GM13977 (cell line): ENCODE measurements at regions not wholly inside any gene's neighbourhood (a gene's known extent, or its start where the extent isn't known, plus 50 kb on each side); places are given as distances from the start of the nearest gene placed in this dataset.

Experiments used
- DNase-seq: peaks from one replicate; pipeline ENCODE4 v3.0.0; 2012; ENCODE audit warnings: low spot score
- in situ Hi-C: fragments of 300-500 bp; cut with MboI; formaldehyde crosslinking; loops from one replicate; pipeline ENCODE4 v1.12.0; 2022; ENCODE audit warnings: low sequenced_read_pairs, low pct_unique_long_range_greater_than_20kb, mixed read lengths, inconsistent platforms; ENCODE audit not compliant: unreplicated experiment
- TF ChIP-seq, protein P1 (sequence below): IDR thresholded peaks from 2 replicates; pipeline ENCODE4 v1.5.1; 2012; ENCODE audit warnings: mild to moderate bottlenecking, control low read depth; ENCODE audit not compliant: insufficient read depth; ENCODE audit errors: extremely low read depth, missing control alignments

- in situ Hi-C loops: no loop called here
- DNase-seq: no peak
- TF ChIP-seq, protein P1, sequence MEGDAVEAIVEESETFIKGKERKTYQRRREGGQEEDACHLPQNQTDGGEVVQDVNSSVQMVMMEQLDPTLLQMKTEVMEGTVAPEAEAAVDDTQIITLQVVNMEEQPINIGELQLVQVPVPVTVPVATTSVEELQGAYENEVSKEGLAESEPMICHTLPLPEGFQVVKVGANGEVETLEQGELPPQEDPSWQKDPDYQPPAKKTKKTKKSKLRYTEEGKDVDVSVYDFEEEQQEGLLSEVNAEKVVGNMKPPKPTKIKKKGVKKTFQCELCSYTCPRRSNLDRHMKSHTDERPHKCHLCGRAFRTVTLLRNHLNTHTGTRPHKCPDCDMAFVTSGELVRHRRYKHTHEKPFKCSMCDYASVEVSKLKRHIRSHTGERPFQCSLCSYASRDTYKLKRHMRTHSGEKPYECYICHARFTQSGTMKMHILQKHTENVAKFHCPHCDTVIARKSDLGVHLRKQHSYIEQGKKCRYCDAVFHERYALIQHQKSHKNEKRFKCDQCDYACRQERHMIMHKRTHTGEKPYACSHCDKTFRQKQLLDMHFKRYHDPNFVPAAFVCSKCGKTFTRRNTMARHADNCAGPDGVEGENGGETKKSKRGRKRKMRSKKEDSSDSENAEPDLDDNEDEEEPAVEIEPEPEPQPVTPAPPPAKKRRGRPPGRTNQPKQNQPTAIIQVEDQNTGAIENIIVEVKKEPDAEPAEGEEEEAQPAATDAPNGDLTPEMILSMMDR: no peak
Measured at GRCh38 chr17:36661047-36661666, 59.8 kb downstream of the MRM1 start.

DNA sequence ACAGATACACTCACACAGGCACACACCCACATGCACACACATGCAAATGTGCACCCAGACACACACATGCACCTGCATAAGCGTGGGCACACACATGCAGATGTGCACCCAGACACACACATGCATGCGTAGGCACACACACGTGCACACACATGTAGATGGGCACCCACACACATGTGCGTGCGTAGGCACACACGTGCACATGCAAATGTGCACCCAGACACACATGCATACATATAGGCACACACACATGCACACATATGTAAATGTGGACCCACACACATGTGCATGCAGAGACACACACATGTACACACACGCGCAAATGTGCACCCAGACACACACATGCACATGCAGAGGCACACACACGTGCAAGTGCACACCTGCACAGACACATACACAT, 60.3 kb downstream of the MRM1 start:
- TF ChIP-seq, protein P1: no peak
- DNase-seq: no peak
- in situ Hi-C loops: no loop called here

DNA sequence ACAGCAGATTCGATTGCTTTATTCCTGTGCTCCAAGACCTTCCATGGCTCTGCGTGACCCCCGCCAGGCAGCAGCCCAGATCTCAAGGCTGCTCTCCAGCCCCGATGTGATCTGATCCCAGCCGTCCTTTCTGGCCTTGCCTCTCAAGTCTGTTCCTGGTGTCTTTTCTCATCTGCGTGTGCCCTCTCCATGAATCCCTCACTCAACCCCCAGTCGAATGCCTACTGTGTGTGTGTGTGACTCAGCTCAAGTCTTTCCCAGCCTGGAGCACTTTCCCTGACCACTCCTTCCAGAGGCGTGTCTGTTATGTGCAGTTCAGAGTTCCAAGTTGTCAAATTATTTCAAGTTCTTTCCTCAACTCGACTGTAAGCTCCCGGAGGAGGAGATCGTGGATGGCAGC, 64.0 kb downstream of the MRM1 start:
- in situ Hi-C loops: no loop called here
- TF ChIP-seq, protein P1: no peak
- no peak for DNase-seq

GRCh38 chr17:36667922-36668321, 66.5 kb downstream of the MRM1 start:
- in situ Hi-C loops: no loop called here
- DNase-seq: no peak
- TF ChIP-seq, protein P1: no peak

- TF ChIP-seq, protein P1: no peak
- no peak for DNase-seq
- in situ Hi-C loops: no loop called here
Measured at GRCh38 chr17:36668824-36669223, 67.4 kb downstream of the MRM1 start.

- DNase-seq: no peak
- in situ Hi-C loops: no loop called here
- TF ChIP-seq, protein P1: no peak
Measured at GRCh38 chr17:36671144-36671543, 69.8 kb downstream of the MRM1 start.
